ENCODE measurements at regions not wholly inside any gene's neighbourhood (a gene's known extent, or its start where the extent isn't known, plus 50 kb on each side); places are given as distances from the start of the nearest gene placed in this dataset.

- no peak overlapping the region for H3K4me3 ChIP-seq (ENCODE audit: low read length)
- H3K36me3 ChIP-seq (ENCODE audit: control insufficient read depth, insufficient read depth, low read length) = no peaks in the 10 kb centered on the region
Observed at GRCh38 chr16:65869261-65869660, 497.2 kb upstream of the CDH5 start.

GRCh38 chr16:65867276-65867960, 499.1 kb upstream of the CDH5 start:
- no peak for DNase-seq
- H3K27me3 ChIP-seq (ENCODE audit: control insufficient read depth, insufficient read depth, low read length, poor library complexity, severe bottlenecking) = no peaks in the 10 kb centered on the region
- H3K27ac Mint-ChIP-seq = no peak overlapping the region
- peaks cover 3% of the 10 kb centered on the region for H3K36me3 Mint-ChIP-seq (ENCODE audit: low read depth)
- no peak for TF ChIP-seq CTCF (conservative IDR thresholded peaks at IDR 0.05)
- H3K36me3 ChIP-seq (ENCODE audit: control insufficient read depth, insufficient read depth, low read length) = no peaks in the 10 kb centered on the region
- H3K9me3 ChIP-seq (ENCODE audit: control insufficient read depth, low read length) = peaks cover 15% of the 10 kb centered on the region
- H3K27ac ChIP-seq (ENCODE audit: low read depth, low read length) = no peak overlapping the region
- peaks cover 17% of the 10 kb centered on the region for H3K9me3 Mint-ChIP-seq
- no peak overlapping the region for H3K4me3 ChIP-seq (ENCODE audit: low read length)
- 84 to 85% methylated on average over 4 to 6 of the region's 6 CpGs for WGBS, 2 experiments (ENCODE audit: insufficient coverage in 1 of 2, insufficient read length in 1 of 2)
- peaks cover 4% of the 10 kb centered on the region for H3K27me3 Mint-ChIP-seq (ENCODE audit: insufficient read depth)
- no peak overlapping the region for H3K4me3 Mint-ChIP-seq
- no peak overlapping the region for H3K9ac ChIP-seq (ENCODE audit: extremely low read depth, low read length, poor library complexity, severe bottlenecking)
- H3K4me1 ChIP-seq (ENCODE audit: control insufficient read depth, insufficient read depth, low read length) = peaks cover 16% of the 10 kb centered on the region
- peaks cover 39% of the 10 kb centered on the region for H3K4me1 Mint-ChIP-seq

More at GRCh38 chr16:65869261-65869660, 497.2 kb upstream of the CDH5 start:
- Mint-ChIP-seq H3K4me3 (no peak overlapping the region), H3K9me3 (peaks cover 5% of the 10 kb centered on the region), H3K27me3 (ENCODE audit: insufficient read depth) (peaks cover 7% of the 10 kb centered on the region), H3K36me3 (ENCODE audit: low read depth) (peaks cover 1% of the 10 kb centered on the region), H3K4me1 (peaks cover 43% of the 10 kb centered on the region), H3K27ac (no peak overlapping the region)
- DNase-seq = no peak
- Histone ChIP-seq H3K27ac (ENCODE audit: low read depth, low read length) (no peak overlapping the region), H3K9me3 (ENCODE audit: control insufficient read depth, low read length) (peaks cover 6% of the 10 kb centered on the region), H3K4me1 (ENCODE audit: control insufficient read depth, insufficient read depth, low read length) (peaks cover 16% of the 10 kb centered on the region), H3K9ac (ENCODE audit: extremely low read depth, low read length, poor library complexity, severe bottlenecking) (no peak overlapping the region), H3K27me3 (ENCODE audit: control insufficient read depth, insufficient read depth, low read length, poor library complexity, severe bottlenecking) (no peaks in the 10 kb centered on the region)
- no peak for TF ChIP-seq CTCF (conservative IDR thresholded peaks at IDR 0.05)
- WGBS, 2 experiments (ENCODE audit: insufficient coverage in 1 of 2, insufficient read length in 1 of 2) = 86% methylated on average over 1 to 4 of the region's 4 CpGs

- Mint-ChIP-seq H3K27ac (no peak overlapping the region), H3K27me3 (ENCODE audit: insufficient read depth) (no peaks in the 10 kb centered on the region), H3K36me3 (ENCODE audit: low read depth) (peaks cover 3% of the 10 kb centered on the region), H3K9me3 (peaks cover 17% of the 10 kb centered on the region), H3K4me1 (peaks cover 21% of the 10 kb centered on the region), H3K4me3 (no peak overlapping the region)
- no peak for DNase-seq
- H3K27ac ChIP-seq (ENCODE audit: low read depth, low read length) = no peak overlapping the region
- no peaks in the 10 kb centered on the region for H3K27me3 ChIP-seq (ENCODE audit: control insufficient read depth, insufficient read depth, low read length, poor library complexity, severe bottlenecking)
- peaks cover 6% of the 10 kb centered on the region for H3K4me1 ChIP-seq (ENCODE audit: control insufficient read depth, insufficient read depth, low read length)
- peaks cover 15% of the 10 kb centered on the region for H3K9me3 ChIP-seq (ENCODE audit: control insufficient read depth, low read length)
- H3K36me3 ChIP-seq (ENCODE audit: control insufficient read depth, insufficient read depth, low read length) = no peaks in the 10 kb centered on the region
- no peak for TF ChIP-seq CTCF (conservative IDR thresholded peaks at IDR 0.05)
- no peak overlapping the region for H3K9ac ChIP-seq (ENCODE audit: extremely low read depth, low read length, poor library complexity, severe bottlenecking)
- H3K4me3 ChIP-seq (ENCODE audit: low read length) = no peak overlapping the region
- 93 to 94% methylated on average over 2 of the region's 2 CpGs for WGBS, 2 experiments (ENCODE audit: insufficient coverage in 1 of 2, insufficient read length in 1 of 2)
Observed at GRCh38 chr16:65863236-65863635, 503.3 kb upstream of the CDH5 start.

Data from endodermal cell (in vitro differentiated cells).